ENCODE measurements at regions not wholly inside any gene's neighbourhood (a gene's known extent, or its start where the extent isn't known, plus 50 kb on each side); places are given as distances from the start of the nearest gene placed in this dataset.

DNA sequence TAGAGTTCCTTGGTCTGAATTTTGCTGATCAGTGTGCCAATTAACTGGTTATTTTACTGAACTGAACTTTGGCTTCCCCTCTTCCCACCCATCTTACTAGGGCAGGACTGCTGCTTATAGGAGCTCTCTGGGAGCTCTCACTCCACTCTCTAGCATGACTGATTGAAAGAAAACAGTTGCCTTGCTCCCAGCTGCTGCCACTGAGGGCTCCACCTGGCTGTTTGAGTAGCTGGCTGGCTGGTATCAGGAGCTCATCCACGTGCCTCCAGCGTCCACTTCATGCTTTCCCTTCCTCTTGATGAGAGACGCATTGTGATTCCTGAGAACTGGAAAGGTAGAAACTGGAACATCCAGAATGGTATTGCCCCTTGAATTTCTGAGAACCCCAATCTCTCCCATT is 73.0 kb upstream of the KLHL13 start:
- TF ChIP-seq CTCF (conservative IDR thresholded peaks at IDR 0.05; ENCODE audit: low read length) (no peak), EZH2phosphoT487 (IDR thresholded peaks at IDR 0.05; ENCODE audit: borderline replicate concordance, low read depth, low read length) (no peak)

Measured in OCI-LY7 (cell line).